ENCODE measurements at regions not wholly inside any gene's neighbourhood (a gene's known extent, or its start where the extent isn't known, plus 50 kb on each side); places are given as distances from the start of the nearest gene placed in this dataset.

GRCh38 chr6:157755746-157756411 is 67.2 kb upstream of the SNX9 start:
- DNase-seq (ENCODE audit: extremely low read depth in 1 of 4, low spot score in 3 of 4) (no peak), FAIRE-seq (no peak), ATAC-seq (no peak)
- ChIA-PET POLR2A (interaction anchor here (0.9 to 1.7 kb wide), 6 partner anchors 8 to 156 kb away, joined by 3 to 4 read pairs (median 3); no protein-coding TSS in a partner anchor), CTCF (ENCODE audit: low intra/inter-chr PET ratio) (interaction anchor here (2.5 kb wide), 1 partner anchor 118 kb away, joined by 11 read pairs; no protein-coding TSS in a partner anchor)
- intact Hi-C loops (cut with micrococcal nuclease) (loop anchor here (1.0 to 2.0 kb wide), 3 partner anchors 117 to 317 kb away; no protein-coding TSS in a partner anchor), in situ Hi-C loops (cut with MboI) (loop anchor here (5.0 kb wide), 2 partner anchors 61 to 116 kb away; no protein-coding TSS in a partner anchor)
- no peaks in the 10 kb centered on the region for H3K36me3 ChIP-seq (ENCODE audit: control insufficient read depth, insufficient read depth, low read length)
- no peaks in the 10 kb centered on the region for H3K27me3 ChIP-seq (ENCODE audit: control insufficient read depth in 2 of 2, insufficient read depth in 2 of 2, low read length in 2 of 2)
- no peaks in the 10 kb centered on the region for H3K9me1 ChIP-seq (ENCODE audit: control insufficient read depth, insufficient read depth, low read length)
- no TSS peak for BruUV-seq (replicated peaks)
- H3K4me3 ChIP-seq, result no peak overlapping the region
- no peak overlapping the region for H3K4me2 ChIP-seq (ENCODE audit: insufficient read depth, low read length)
- H2AFZ ChIP-seq (ENCODE audit: low read depth, low read length), result no peak overlapping the region; the same call in 1 of the 2 replicates
- H3K9ac ChIP-seq (ENCODE audit: insufficient read depth in 1 of 2, low read depth in 2 of 2, low read length in 2 of 2), result no peak overlapping the region
- no peaks in the 10 kb centered on the region for H3K79me2 ChIP-seq (ENCODE audit: control insufficient read depth, insufficient read depth, low read length)
- H4K20me1 ChIP-seq (replicated peaks; ENCODE audit: control insufficient read depth, insufficient read depth, low read length), result no peaks in the 10 kb centered on the region
- no peak overlapping the region for H3K27ac ChIP-seq (ENCODE audit: extremely low read depth, low read depth, low read length)
- TF ChIP-seq CEBPB (tag; IDR thresholded peaks at IDR 0.05), result no peak
- no peak for TF ChIP-seq ZBTB8A (IDR thresholded peaks at IDR 0.05; ENCODE audit: partially characterized antibody)
- no peak for TF ChIP-seq FOXM1 (IDR thresholded peaks at IDR 0.05; ENCODE audit: low read depth)
- no peak for TF ChIP-seq FOXM1 (CRISPR knock-in tag; IDR thresholded peaks at IDR 0.05; ENCODE audit: low read depth)
- TF ChIP-seq SMARCB1 (IDR thresholded peaks at IDR 0.05; ENCODE audit: insufficient read length, low read depth), result no peak
- no peak for TF ChIP-seq TSC22D4 (tag; IDR thresholded peaks at IDR 0.05)
- no peak for TF ChIP-seq MECOM (CRISPR knock-in tag; IDR thresholded peaks at IDR 0.05)
- TF ChIP-seq, protein P1, sequence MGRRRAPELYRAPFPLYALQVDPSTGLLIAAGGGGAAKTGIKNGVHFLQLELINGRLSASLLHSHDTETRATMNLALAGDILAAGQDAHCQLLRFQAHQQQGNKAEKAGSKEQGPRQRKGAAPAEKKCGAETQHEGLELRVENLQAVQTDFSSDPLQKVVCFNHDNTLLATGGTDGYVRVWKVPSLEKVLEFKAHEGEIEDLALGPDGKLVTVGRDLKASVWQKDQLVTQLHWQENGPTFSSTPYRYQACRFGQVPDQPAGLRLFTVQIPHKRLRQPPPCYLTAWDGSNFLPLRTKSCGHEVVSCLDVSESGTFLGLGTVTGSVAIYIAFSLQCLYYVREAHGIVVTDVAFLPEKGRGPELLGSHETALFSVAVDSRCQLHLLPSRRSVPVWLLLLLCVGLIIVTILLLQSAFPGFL (CRISPR knock-in tag; IDR thresholded peaks at IDR 0.05), result no peak
- H3K4me1 ChIP-seq (replicated peaks in 1 of 2; ENCODE audit: control insufficient read depth in 2 of 2, insufficient read depth in 2 of 2, low read length in 2 of 2), result peaks cover 24 to 47% of the 10 kb centered on the region in 2 experiments
- 72% methylated on average over 3 of the region's 3 CpGs for WGBS (ENCODE audit: insufficient coverage, low coverage, missing lambda C conversion rate)
- no peaks in the 10 kb centered on the region; the same call in 1 of the 2 replicates for H3K9me3 ChIP-seq (replicated peaks; ENCODE audit: control insufficient read depth, insufficient read depth, low read depth, low read length)

Measured in K562 (cell line).